ENCODE measurements at regions not wholly inside any gene's neighbourhood (a gene's known extent, or its start where the extent isn't known, plus 50 kb on each side); places are given as distances from the start of the nearest gene placed in this dataset.
A peak's percentile ranks its signal among the peaks of the same experiment; 100 is the strongest.

DNA sequence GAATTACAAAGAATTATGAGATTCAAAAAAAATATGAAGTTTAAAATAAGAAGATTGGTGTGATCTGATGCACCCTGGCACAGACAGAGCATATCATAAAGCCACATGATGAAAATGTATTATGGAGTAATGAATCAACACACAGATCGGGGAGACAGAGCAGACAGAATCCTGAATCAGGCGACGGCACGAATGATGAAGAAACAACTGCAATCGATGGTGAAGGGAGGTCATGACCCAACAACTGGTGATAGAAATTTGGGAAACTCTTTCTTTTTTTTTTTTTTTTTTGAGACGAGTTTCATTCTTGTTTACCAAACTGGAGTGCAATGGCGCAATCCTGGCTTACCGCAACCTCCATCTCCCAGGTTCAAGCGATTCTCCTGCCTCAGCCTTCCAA is 1054.0 kb downstream of the TYW1 start:
- no peaks in the 10 kb centered on the region for H3K9me3 ChIP-seq (ENCODE audit: severe bottlenecking)
- H3K4me3 ChIP-seq (ENCODE audit: low read depth, low read length): no peak overlapping the region
- no peak for DNase-seq
- no peaks in the 10 kb centered on the region for H3K27me3 ChIP-seq (ENCODE audit: insufficient read depth, low read depth, severe bottlenecking)
- H3K27ac ChIP-seq: no peak overlapping the region
- H3K36me3 ChIP-seq: no peaks in the 10 kb centered on the region
- TF ChIP-seq, protein P1, sequence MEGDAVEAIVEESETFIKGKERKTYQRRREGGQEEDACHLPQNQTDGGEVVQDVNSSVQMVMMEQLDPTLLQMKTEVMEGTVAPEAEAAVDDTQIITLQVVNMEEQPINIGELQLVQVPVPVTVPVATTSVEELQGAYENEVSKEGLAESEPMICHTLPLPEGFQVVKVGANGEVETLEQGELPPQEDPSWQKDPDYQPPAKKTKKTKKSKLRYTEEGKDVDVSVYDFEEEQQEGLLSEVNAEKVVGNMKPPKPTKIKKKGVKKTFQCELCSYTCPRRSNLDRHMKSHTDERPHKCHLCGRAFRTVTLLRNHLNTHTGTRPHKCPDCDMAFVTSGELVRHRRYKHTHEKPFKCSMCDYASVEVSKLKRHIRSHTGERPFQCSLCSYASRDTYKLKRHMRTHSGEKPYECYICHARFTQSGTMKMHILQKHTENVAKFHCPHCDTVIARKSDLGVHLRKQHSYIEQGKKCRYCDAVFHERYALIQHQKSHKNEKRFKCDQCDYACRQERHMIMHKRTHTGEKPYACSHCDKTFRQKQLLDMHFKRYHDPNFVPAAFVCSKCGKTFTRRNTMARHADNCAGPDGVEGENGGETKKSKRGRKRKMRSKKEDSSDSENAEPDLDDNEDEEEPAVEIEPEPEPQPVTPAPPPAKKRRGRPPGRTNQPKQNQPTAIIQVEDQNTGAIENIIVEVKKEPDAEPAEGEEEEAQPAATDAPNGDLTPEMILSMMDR (IDR thresholded peaks at IDR 0.05; ENCODE audit: low read depth, low read length): no peak

DNA sequence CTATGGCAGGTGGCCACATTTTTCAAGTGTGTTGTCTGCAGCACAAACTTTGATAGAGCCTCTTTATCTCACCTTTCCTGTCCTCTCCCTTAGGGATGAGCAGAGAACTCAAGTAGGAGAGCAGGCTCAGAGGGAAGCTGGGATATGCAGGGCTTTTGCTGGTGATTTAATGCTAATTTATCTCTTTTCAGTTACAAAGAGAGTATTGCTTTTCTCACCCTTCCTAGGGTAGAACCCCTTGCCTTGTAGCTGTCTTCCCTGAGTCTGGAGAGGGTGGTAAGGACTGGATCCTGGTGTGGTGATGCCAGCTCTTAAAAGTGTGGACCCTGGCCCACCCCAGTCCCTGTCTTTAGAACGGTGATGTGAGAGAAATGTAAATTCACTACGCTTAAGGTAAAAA is 1061.4 kb downstream of the TYW1 start:
- H3K9me3 ChIP-seq (ENCODE audit: severe bottlenecking): no peaks in the 10 kb centered on the region
- TF ChIP-seq, protein P1 (IDR thresholded peaks at IDR 0.05; ENCODE audit: low read depth, low read length): no peak
- H3K27ac ChIP-seq: no peak overlapping the region
- H3K4me3 ChIP-seq (ENCODE audit: low read depth, low read length): no peak overlapping the region
- no peak for DNase-seq
- H3K27me3 ChIP-seq (ENCODE audit: insufficient read depth, low read depth, severe bottlenecking): no peaks in the 10 kb centered on the region
- H3K36me3 ChIP-seq: no peaks in the 10 kb centered on the region

DNA sequence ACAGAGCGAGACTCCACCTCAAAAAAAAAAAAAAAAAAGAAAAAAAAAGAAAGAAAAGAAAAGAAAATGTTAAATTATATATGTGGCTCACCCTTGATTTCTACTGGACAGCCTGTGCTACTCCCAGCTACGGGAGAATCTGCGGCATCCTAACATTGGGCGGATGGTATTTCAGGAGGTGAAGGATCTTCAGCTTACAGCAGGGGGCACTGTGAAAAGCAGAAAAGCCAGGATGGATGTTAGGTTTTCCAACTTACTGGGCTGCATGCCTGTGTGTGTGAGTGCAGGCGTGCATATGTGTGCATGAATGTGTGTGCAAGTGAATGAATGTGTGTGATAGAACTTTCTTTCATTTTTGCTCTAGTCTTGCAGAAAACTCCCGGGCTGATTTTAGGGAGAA is 1066.5 kb downstream of the TYW1 start:
- H3K9me3 ChIP-seq (ENCODE audit: severe bottlenecking): no peaks in the 10 kb centered on the region
- peak; percentile 21 for DNase-seq
- H3K27ac ChIP-seq: no peak overlapping the region
- no peaks in the 10 kb centered on the region for H3K27me3 ChIP-seq (ENCODE audit: insufficient read depth, low read depth, severe bottlenecking)
- TF ChIP-seq, protein P1 (IDR thresholded peaks at IDR 0.05; ENCODE audit: low read depth, low read length): peak; percentile 71
- no peaks in the 10 kb centered on the region for H3K36me3 ChIP-seq
- H3K4me3 ChIP-seq (ENCODE audit: low read depth, low read length): no peak overlapping the region

DNA sequence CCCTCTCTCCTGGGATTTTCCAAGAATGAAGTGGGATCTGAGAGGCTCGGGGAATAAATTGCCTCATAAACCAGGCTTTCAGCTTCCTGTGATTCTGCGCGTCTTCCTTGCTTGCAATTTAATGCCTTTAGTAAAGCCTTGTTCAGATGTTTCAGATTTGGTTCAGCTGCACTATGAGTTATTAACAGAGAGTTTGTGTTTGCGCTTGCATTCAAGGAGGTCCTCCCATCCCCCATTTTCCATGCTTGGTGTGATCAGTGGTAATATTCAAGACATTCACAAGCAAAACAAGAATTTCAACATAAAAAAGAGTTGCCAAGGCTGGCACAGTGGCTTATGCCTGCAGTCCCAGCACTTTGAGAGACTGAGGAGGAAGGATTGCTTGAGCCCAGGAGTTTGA is 1068.9 kb downstream of the TYW1 start:
- no peaks in the 10 kb centered on the region for H3K9me3 ChIP-seq (ENCODE audit: severe bottlenecking)
- no peaks in the 10 kb centered on the region for H3K27me3 ChIP-seq (ENCODE audit: insufficient read depth, low read depth, severe bottlenecking)
- H3K36me3 ChIP-seq: no peaks in the 10 kb centered on the region
- TF ChIP-seq, protein P1 (IDR thresholded peaks at IDR 0.05; ENCODE audit: low read depth, low read length): no peak
- no peak overlapping the region for H3K27ac ChIP-seq
- DNase-seq: no peak
- H3K4me3 ChIP-seq (ENCODE audit: low read depth, low read length): no peak overlapping the region

DNA sequence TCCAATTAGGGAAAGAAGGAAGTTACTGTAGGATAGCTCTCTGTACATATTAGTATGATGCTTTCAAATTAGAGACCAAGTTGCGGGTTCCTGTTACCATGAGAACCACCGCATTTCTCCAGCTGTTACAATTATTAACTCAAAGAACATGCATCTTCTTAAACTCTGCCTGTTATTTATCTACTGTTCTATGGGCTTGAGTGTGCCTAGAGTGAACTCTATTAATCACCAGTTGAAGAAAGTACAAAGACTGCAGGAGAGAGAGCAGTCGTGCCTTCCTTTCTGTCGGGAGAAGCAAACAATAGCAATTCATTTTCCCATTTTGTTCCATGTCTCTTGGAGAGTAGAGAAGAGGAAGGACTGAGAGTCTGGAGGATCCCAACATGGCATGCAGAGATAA is 1071.2 kb downstream of the TYW1 start:
- H3K27me3 ChIP-seq (ENCODE audit: insufficient read depth, low read depth, severe bottlenecking): no peaks in the 10 kb centered on the region
- H3K27ac ChIP-seq: no peak overlapping the region
- TF ChIP-seq, protein P1 (IDR thresholded peaks at IDR 0.05; ENCODE audit: low read depth, low read length): no peak
- DNase-seq: no peak
- H3K4me3 ChIP-seq (ENCODE audit: low read depth, low read length): no peak overlapping the region
- H3K9me3 ChIP-seq (ENCODE audit: severe bottlenecking): no peaks in the 10 kb centered on the region
- H3K36me3 ChIP-seq: no peaks in the 10 kb centered on the region

DNA sequence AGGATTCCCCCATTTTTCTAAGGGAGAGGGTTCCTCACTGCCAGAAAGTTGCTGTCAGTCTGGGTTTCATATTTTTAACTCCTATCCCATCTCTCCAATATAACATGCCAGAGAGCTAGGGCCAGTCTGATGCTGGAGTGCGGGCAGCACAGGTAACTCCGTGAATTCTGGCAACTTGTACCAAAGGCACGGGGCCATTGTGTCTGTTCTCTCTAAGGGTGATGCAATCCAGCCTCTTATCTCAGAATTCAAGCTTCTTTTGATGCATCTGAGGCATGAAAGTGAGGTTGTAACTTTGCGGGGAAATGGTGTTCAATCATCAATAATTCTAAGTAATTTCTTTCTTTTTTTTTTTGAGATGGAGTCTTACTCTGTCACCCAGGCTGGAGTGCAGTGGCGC is 1074.4 kb downstream of the TYW1 start:
- Histone ChIP-seq H3K27ac (no peak overlapping the region), H3K4me3 (ENCODE audit: low read depth, low read length) (no peak overlapping the region), H3K27me3 (ENCODE audit: insufficient read depth, low read depth, severe bottlenecking) (no peaks in the 10 kb centered on the region), H3K9me3 (ENCODE audit: severe bottlenecking) (no peaks in the 10 kb centered on the region), H3K36me3 (no peaks in the 10 kb centered on the region)
- no peak for DNase-seq
- TF ChIP-seq, protein P1 (IDR thresholded peaks at IDR 0.05; ENCODE audit: low read depth, low read length): no peak
